Karpas-422 (cell line): ENCODE measurements at regions not wholly inside any gene's neighbourhood (a gene's known extent, or its start where the extent isn't known, plus 50 kb on each side); places are given as distances from the start of the nearest gene placed in this dataset.

Experiments
- DNase-seq: peaks from one replicate; pipeline ENCODE4 v3.0.0-alpha.2; 2015
- H2AFZ ChIP-seq: fragments of 200-600 bp; sonication (generic); 2 replicates; pipeline ENCODE4 v1.6.1; 2014; ENCODE audit warnings: antibody characterized with exemption, low read length, mixed read lengths
- H3K27ac ChIP-seq: fragments of 200-600 bp; sonication (generic); 2 replicates; pipeline ENCODE4 v1.5.1; 2014; ENCODE audit warnings: mild to moderate bottlenecking, low read length, moderate library complexity
- H3K27me3 ChIP-seq: fragments of 200-600 bp; sonication (generic); 2 replicates; pipeline ENCODE4 v1.6.1; 2014; ENCODE audit warnings: low read length, mixed read lengths
- H3K36me3 ChIP-seq: fragments of 200-600 bp; sonication (generic); 2 replicates; pipeline ENCODE4 v1.6.1; 2014; ENCODE audit warnings: low read length, mixed read lengths; ENCODE audit not compliant: insufficient read depth
- H3K4me1 ChIP-seq: fragments of 200-600 bp; sonication (generic); 2 replicates; pipeline ENCODE4 v1.6.1; 2014; ENCODE audit warnings: mild to moderate bottlenecking, low read length, mixed read lengths
- H3K4me2 ChIP-seq: fragments of 200-600 bp; sonication (generic); 2 replicates; pipeline ENCODE4 v1.6.1; 2014; ENCODE audit warnings: low read length, low read depth, mild to moderate bottlenecking; ENCODE audit not compliant: poor library complexity, severe bottlenecking
- H3K4me3 ChIP-seq: fragments of 200-600 bp; sonication (generic); 2 replicates; pipeline ENCODE4 v1.5.1; 2014; ENCODE audit warnings: mild to moderate bottlenecking, antibody characterized with exemption, low read length, mixed read lengths
- H3K79me2 ChIP-seq: fragments of 200-600 bp; sonication (generic); 2 replicates; pipeline ENCODE4 v1.6.1; 2014; ENCODE audit warnings: mild to moderate bottlenecking, low read length, mixed read lengths
- H3K9ac ChIP-seq: fragments of 200-600 bp; sonication (generic); 2 replicates; pipeline ENCODE4 v1.6.0; 2014; ENCODE audit warnings: low read length
- H3K9me2 ChIP-seq: fragments of 200-600 bp; sonication (generic), shearing (Covaris generic); replicated peaks from 2 replicates; pipeline ENCODE4 v1.6.0; 2014; ENCODE audit warnings: mild to moderate bottlenecking, low read length, moderate library complexity; ENCODE audit not compliant: insufficient read depth
- H3K9me3 ChIP-seq: fragments of 300-700, 200-600 bp; sonication (generic); 2 replicates; pipeline ENCODE4 v1.6.1; 2014; ENCODE audit warnings: low read length, mixed read lengths
- H4K20me1 ChIP-seq: fragments of 200-600 bp; sonication (generic); 2 replicates; pipeline ENCODE4 v1.6.1; 2014; ENCODE audit warnings: mild to moderate bottlenecking, antibody characterized with exemption, low read length, low read depth; ENCODE audit not compliant: insufficient read depth

- no peak overlapping the region for H3K27ac ChIP-seq
- no peak overlapping the region for H3K4me3 ChIP-seq
- no peaks in the 10 kb centered on the region for H3K79me2 ChIP-seq
- no peaks in the 10 kb centered on the region for H3K9me2 ChIP-seq
- peaks cover 7% of the 10 kb centered on the region; the same call in 1 of the 2 replicates for H3K9me3 ChIP-seq
- H3K4me2 ChIP-seq = no peak overlapping the region
- H3K27me3 ChIP-seq = no peaks in the 10 kb centered on the region
- no peaks in the 10 kb centered on the region for H4K20me1 ChIP-seq
- H2AFZ ChIP-seq = no peak overlapping the region
- no peaks in the 10 kb centered on the region for H3K36me3 ChIP-seq
- no peak overlapping the region for H3K9ac ChIP-seq
- DNase-seq = no peak
- H3K4me1 ChIP-seq = no peaks in the 10 kb centered on the region
Measured at GRCh38 chr14:99028521-99028920, 243.5 kb downstream of the BCL11B start.

GRCh38 chr14:99029145-99029915, 242.7 kb downstream of the BCL11B start:
- no peak overlapping the region for H3K4me3 ChIP-seq

GRCh38 chr14:99029916-99030305, 242.1 kb downstream of the BCL11B start:
- Histone ChIP-seq H4K20me1 (no peaks in the 10 kb centered on the region), H3K4me3 (no peak overlapping the region), H3K27me3 (no peaks in the 10 kb centered on the region)

More at GRCh38 chr14:99029145-99029915, 242.7 kb downstream of the BCL11B start:
- Histone ChIP-seq H3K27me3 (no peaks in the 10 kb centered on the region), H3K79me2 (no peaks in the 10 kb centered on the region), H3K4me2 (no peak overlapping the region), H2AFZ (no peak overlapping the region), H3K9me2 (no peaks in the 10 kb centered on the region), H4K20me1 (no peaks in the 10 kb centered on the region), H3K9ac (no peak overlapping the region), H3K4me1 (no peaks in the 10 kb centered on the region), H3K9me3 (peaks cover 7% of the 10 kb centered on the region; the same call in 1 of the 2 replicates), H3K27ac (no peak overlapping the region), H3K36me3 (no peaks in the 10 kb centered on the region)
- DNase-seq = no peak

DNA sequence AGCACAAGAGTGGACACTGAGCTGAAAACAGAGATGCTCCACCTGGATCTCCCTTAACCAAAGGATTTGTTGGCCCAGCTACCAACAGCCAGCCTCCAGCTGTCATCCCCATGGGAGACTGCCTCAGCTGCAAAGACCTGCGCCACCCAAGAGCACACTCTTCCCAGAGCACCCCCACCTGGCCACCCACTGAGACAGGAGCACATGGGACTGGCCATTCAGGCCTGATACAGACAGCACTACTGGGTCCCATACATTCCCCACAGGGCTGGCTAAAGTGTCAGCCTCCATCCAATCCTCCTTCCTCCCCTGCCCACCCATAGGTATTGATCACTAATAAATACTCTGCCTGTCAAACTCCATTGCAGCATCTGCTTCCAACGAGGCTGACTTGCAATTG, 241.5 kb downstream of the BCL11B start:
- Histone ChIP-seq H2AFZ (no peak overlapping the region), H3K9ac (no peak overlapping the region), H4K20me1 (no peaks in the 10 kb centered on the region), H3K27me3 (no peaks in the 10 kb centered on the region), H3K9me2 (no peaks in the 10 kb centered on the region), H3K9me3 (peaks cover 7% of the 10 kb centered on the region; the same call in 1 of the 2 replicates), H3K79me2 (no peaks in the 10 kb centered on the region), H3K4me1 (no peaks in the 10 kb centered on the region), H3K27ac (no peak overlapping the region), H3K36me3 (no peaks in the 10 kb centered on the region), H3K4me2 (no peak overlapping the region), H3K4me3 (no peak overlapping the region)
- no peak for DNase-seq

More at GRCh38 chr14:99029916-99030305, 242.1 kb downstream of the BCL11B start:
- no peak for DNase-seq
- Histone ChIP-seq H3K36me3 (no peaks in the 10 kb centered on the region), H2AFZ (no peak overlapping the region), H3K79me2 (no peaks in the 10 kb centered on the region), H3K4me1 (no peaks in the 10 kb centered on the region), H3K27ac (no peak overlapping the region), H3K9ac (no peak overlapping the region), H3K4me2 (no peak overlapping the region), H3K9me3 (peaks cover 7% of the 10 kb centered on the region; the same call in 1 of the 2 replicates), H3K9me2 (no peaks in the 10 kb centered on the region)

- Histone ChIP-seq H3K27me3 (no peaks in the 10 kb centered on the region), H3K9ac (no peak overlapping the region), H3K9me3 (no peaks in the 10 kb centered on the region; the same call in 1 of the 2 replicates), H4K20me1 (no peaks in the 10 kb centered on the region), H2AFZ (no peak overlapping the region), H3K4me2 (no peak overlapping the region), H3K4me1 (no peaks in the 10 kb centered on the region), H3K4me3 (no peak overlapping the region), H3K27ac (no peak overlapping the region), H3K36me3 (no peaks in the 10 kb centered on the region), H3K9me2 (no peaks in the 10 kb centered on the region), H3K79me2 (no peaks in the 10 kb centered on the region)
- DNase-seq = no peak
Measured at GRCh38 chr14:99032759-99033158, 239.2 kb downstream of the BCL11B start.

DNA sequence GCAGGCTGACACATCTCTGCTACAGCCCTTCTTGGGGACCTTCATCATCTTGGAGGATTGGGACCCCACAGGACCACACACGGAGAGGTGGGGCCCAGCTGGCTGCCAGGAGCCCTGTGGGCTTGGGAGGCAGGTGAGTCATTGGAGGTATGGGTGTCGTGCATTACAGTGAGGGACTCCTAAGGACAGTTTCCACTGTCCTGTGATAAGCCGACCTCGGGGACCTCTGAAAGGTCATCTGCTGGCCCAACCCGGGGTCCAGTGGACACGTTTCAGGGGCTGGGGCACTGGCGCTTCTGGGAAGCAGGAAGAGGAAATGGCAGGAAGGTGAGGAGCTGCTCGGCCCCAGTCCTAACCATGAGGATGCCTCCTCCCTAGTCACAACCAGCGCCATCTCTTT, 238.0 kb downstream of the BCL11B start:
- Histone ChIP-seq H3K9ac (no peak overlapping the region), H3K27ac (no peak overlapping the region), H3K9me2 (no peaks in the 10 kb centered on the region), H3K79me2 (no peaks in the 10 kb centered on the region), H2AFZ (no peak overlapping the region), H3K4me2 (no peak overlapping the region), H3K4me3 (no peak overlapping the region), H3K36me3 (no peaks in the 10 kb centered on the region), H3K27me3 (no peaks in the 10 kb centered on the region), H4K20me1 (no peaks in the 10 kb centered on the region), H3K4me1 (no peaks in the 10 kb centered on the region), H3K9me3 (no peaks in the 10 kb centered on the region; the same call in 1 of the 2 replicates)
- DNase-seq = no peak

- no peaks in the 10 kb centered on the region; the same call in 1 of the 2 replicates for H3K9me3 ChIP-seq
Measured at GRCh38 chr14:99034711-99035171, 237.3 kb downstream of the BCL11B start.

DNA sequence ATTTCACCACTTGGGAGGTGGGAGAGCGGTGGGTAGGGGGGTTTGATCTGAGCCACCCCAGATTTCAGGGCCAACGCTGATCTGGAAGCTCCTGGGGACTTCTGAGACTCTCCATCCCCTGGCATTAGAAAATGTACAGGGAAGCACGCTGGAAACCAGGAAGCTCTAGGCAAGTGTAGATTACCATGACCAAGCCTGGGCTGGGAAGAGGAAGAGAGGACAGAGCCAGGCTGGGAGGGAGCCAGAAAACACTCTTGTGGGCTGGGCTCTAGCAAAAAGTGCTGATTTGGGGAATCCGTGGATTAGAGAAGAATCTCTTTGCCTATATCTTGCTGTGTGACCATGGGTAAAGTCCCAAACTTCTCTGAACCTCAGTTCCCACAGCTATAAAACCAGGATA, 236.7 kb downstream of the BCL11B start:
- Histone ChIP-seq H3K9ac (no peak overlapping the region), H2AFZ (no peak overlapping the region), H3K9me2 (no peaks in the 10 kb centered on the region), H4K20me1 (no peaks in the 10 kb centered on the region), H3K27ac (no peak overlapping the region), H3K4me2 (no peak overlapping the region), H3K4me1 (no peaks in the 10 kb centered on the region), H3K79me2 (no peaks in the 10 kb centered on the region), H3K27me3 (no peaks in the 10 kb centered on the region), H3K36me3 (no peaks in the 10 kb centered on the region), H3K4me3 (no peak overlapping the region), H3K9me3 (no peaks in the 10 kb centered on the region; the same call in 1 of the 2 replicates)
- no peak for DNase-seq

More at GRCh38 chr14:99034711-99035171, 237.3 kb downstream of the BCL11B start:
- H2AFZ ChIP-seq = no peak overlapping the region
- no peaks in the 10 kb centered on the region for H3K9me2 ChIP-seq
- H3K36me3 ChIP-seq = no peaks in the 10 kb centered on the region
- no peak for DNase-seq
- no peak overlapping the region for H3K4me2 ChIP-seq
- no peaks in the 10 kb centered on the region for H4K20me1 ChIP-seq
- no peaks in the 10 kb centered on the region for H3K27me3 ChIP-seq
- no peaks in the 10 kb centered on the region for H3K4me1 ChIP-seq
- H3K9ac ChIP-seq = no peak overlapping the region
- no peak overlapping the region for H3K4me3 ChIP-seq
- H3K79me2 ChIP-seq = no peaks in the 10 kb centered on the region
- H3K27ac ChIP-seq = no peak overlapping the region
